GM13977 (cell line): ENCODE measurements at regions not wholly inside any gene's neighbourhood (a gene's known extent, or its start where the extent isn't known, plus 50 kb on each side); places are given as distances from the start of the nearest gene placed in this dataset.

Source experiments
- DNase-seq: peaks from one replicate; pipeline ENCODE4 v3.0.0; 2012; ENCODE audit warnings: low spot score
- CTCF ChIP-seq: IDR thresholded peaks from 2 replicates; pipeline ENCODE4 v1.5.1; 2012; ENCODE audit warnings: mild to moderate bottlenecking, control low read depth; ENCODE audit not compliant: insufficient read depth; ENCODE audit errors: extremely low read depth, missing control alignments
- in situ Hi-C: fragments of 300-500 bp; cut with MboI; formaldehyde crosslinking; loops from one replicate; pipeline ENCODE4 v1.12.0; 2022; ENCODE audit warnings: low sequenced_read_pairs, low pct_unique_long_range_greater_than_20kb, mixed read lengths, inconsistent platforms; ENCODE audit not compliant: unreplicated experiment

- TF ChIP-seq CTCF: peak; percentile 42
These were observed 53.6 kb upstream of the DYNC1I1 start for GRCh38 chr7:95718577-95719410.

GRCh38 chr7:95716357-95717122 is 55.8 kb upstream of the DYNC1I1 start:
- no peak for DNase-seq
- TF ChIP-seq CTCF: no peak
- in situ Hi-C loops: loop anchor here (25.0 kb wide), 1 partner anchor 146 kb away; no protein-coding TSS in a partner anchor

More at GRCh38 chr7:95718577-95719410, 53.6 kb upstream of the DYNC1I1 start:
- in situ Hi-C loops: loop anchor here (25.0 kb wide), 1 partner anchor 144 kb away; no protein-coding TSS in a partner anchor
- DNase-seq: no peak

- TF ChIP-seq CTCF: no peak
- DNase-seq: peak; percentile 29
- in situ Hi-C loops: loop anchor here (25.0 kb wide), 1 partner anchor 147 kb away; no protein-coding TSS in a partner anchor
These were observed 57.1 kb upstream of the DYNC1I1 start for GRCh38 chr7:95715274-95715673.

- TF ChIP-seq CTCF: no peak
- in situ Hi-C loops: loop anchor here (25.0 kb wide), 1 partner anchor 152 kb away; no protein-coding TSS in a partner anchor
- no peak for DNase-seq
These were observed 61.6 kb upstream of the DYNC1I1 start for GRCh38 chr7:95710711-95711110.

GRCh38 chr7:95700917-95701316 is 71.4 kb upstream of the DYNC1I1 start:
- DNase-seq: no peak
- no peak for TF ChIP-seq CTCF
- in situ Hi-C loops: loop anchor here (25.0 kb wide), 1 partner anchor 161 kb away; no protein-coding TSS in a partner anchor

GRCh38 chr7:95694334-95694733 is 78.0 kb upstream of the DYNC1I1 start:
- TF ChIP-seq CTCF: no peak
- no peak for DNase-seq
- in situ Hi-C loops: no loop called here
